HG03025 (cell line): ENCODE measurements at regions not wholly inside any gene's neighbourhood (a gene's known extent, or its start where the extent isn't known, plus 50 kb on each side); places are given as distances from the start of the nearest gene placed in this dataset.
"Not testable (repeated sequence)": the region's sequence is repeated elsewhere in the genome, so short reads cannot be mapped to it uniquely, and the experiment has no call there.

Experiments
- ATAC-seq: cut with Tn5 transposase; IDR thresholded peaks from one replicate; pipeline ENCODE4 v1.9.1; 2021; ENCODE audit warnings: mild to moderate bottlenecking, moderate library complexity; ENCODE audit not compliant: unreplicated experiment, low FRiP score

GRCh38 chr13:50596776-50597203 is 246.7 kb downstream of the DLEU7 start:
- ATAC-seq, result no peak

DNA sequence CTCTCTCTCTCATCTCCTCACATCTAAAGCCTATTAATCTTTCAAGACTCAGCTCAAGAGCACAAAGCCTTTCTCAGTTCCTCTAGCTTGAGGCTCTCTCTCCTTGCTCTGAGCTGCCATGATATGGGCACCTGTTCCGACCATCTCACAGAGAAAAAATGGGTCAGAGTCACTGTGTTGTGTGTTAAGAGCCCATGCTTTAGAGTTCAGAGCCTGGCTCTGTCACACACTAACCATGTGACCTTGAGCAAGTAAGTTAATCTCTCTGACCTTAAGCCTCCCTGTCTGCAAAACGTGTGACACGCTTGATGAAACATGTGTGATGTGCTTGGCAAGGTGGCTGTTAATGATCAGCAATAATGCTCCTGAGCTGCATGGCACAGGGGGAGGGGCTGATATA is 245.2 kb downstream of the DLEU7 start:
- no peak for ATAC-seq

- no peak for ATAC-seq
Observed at GRCh38 chr13:50599046-50599445, 244.4 kb downstream of the DLEU7 start.

DNA sequence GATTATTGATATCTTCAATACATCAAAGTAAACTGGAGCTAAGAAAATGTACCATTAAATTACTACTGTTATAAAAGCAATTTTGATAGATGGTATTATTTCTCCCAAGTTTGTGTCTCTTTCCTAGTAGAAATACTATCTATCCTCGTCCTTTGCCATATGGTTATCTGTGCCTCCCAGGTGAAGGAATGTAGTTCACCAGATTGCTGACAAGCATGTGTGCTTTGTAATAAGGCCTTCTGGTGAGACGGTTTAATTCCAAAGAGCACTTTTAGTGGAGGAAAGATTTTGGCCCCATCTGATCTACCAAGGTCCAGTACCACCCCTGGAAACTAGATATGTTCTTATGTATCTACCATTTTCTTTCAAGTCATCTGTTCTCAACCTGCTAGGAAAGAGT is 243.6 kb downstream of the DLEU7 start:
- ATAC-seq, result no peak

- ATAC-seq, result no peak
Observed at GRCh38 chr13:50608370-50608769, 235.1 kb downstream of the DLEU7 start.

GRCh38 chr13:50609011-50609410 is 234.5 kb downstream of the DLEU7 start:
- no peak for ATAC-seq

- ATAC-seq, result no peak
Observed at GRCh38 chr13:50610238-50610637, 233.3 kb downstream of the DLEU7 start.

DNA sequence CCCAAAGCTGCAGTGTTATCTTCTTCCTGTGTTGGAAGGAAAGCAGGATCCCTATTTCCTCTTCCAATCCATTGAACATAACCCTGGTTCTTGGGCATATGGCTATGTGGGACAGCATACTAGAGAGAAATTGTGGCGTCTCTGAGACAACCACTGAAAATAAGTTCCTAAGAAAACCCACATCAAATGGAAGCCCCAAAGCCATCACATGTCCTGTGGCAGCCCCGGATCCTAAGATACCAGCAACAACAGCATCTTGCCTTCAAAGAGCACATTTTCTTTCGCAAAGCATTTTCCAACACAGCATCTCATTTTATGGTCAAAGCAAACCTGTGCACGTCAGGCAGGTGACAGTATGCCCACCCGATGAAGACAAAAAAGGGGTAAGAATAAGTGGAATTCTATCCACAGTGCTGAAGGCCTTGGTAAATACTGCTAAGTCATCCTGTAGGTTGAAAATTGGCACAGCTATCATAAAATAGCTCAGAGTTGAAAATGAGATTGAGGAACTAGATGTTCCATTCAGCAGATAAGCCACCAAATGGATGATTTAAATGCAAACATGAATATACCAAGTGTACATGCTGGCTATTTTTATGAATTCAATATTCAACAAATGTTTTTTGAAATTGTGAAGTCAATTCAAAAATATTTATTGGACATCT is 232.2 kb downstream of the DLEU7 start:
- ATAC-seq, result no peak

DNA sequence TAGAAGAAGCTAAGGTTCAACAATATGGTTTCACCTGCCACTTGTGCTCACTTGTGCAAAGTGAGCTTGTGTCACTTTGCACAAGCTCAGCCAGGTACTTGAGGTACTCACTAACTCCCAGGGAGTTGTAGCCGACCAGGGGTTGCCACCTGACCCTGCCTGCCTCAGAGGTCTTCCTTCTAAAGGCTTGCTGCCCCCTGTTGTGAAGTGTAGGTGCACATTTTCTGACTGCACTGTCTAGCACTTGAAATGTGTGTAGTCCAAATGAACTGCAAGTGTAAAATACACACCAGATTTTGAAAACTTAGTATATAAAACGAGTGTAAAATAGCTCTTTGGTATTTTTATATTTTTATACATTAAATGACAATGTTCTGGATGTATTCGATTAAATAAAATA is 230.8 kb downstream of the DLEU7 start:
- no peak for ATAC-seq

DNA sequence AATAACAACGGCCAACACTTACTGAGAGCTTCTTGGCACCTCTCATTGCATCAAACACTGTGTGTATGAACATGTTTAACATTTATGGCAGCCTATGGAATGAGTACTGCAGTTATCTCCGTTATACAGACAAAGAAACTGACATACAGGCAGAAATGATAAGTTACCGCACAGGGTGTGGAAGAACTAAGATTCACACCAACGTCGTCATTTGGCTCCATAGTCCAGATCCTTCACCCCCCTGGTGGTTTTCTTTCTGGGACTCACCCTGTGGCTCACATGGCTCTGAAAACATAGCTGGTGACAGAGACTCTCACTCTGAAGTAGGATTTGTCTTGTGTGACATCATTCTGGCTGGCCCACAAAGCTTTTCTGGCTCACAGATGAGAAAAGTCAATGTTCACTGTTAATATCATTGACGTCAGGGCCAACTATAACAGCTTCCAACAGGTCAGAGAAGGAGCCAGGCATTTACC is 230.1 kb downstream of the DLEU7 start:
- ATAC-seq, result no peak

- ATAC-seq, result no peak
Observed at GRCh38 chr13:50615234-50615633, 228.3 kb downstream of the DLEU7 start.

DNA sequence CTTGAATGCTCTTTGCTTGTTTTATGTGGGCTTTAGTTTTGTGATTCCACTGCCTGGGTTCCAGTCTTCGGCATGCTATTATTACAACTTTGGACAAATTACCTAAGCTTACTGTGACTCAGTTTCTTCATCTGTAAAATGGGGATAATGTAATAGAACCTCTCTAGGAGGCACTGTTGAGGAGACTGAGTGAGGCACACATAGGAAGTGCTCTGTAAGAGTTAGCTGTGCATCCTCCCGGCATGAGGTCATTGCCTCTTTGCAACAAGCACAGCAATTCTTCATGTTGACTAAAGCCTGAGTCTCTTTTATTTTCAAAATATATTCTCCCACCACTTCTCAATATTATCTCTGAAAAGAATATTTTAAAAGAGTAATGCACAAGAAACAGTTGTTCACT is 227.4 kb downstream of the DLEU7 start:
- ATAC-seq, result no peak

DNA sequence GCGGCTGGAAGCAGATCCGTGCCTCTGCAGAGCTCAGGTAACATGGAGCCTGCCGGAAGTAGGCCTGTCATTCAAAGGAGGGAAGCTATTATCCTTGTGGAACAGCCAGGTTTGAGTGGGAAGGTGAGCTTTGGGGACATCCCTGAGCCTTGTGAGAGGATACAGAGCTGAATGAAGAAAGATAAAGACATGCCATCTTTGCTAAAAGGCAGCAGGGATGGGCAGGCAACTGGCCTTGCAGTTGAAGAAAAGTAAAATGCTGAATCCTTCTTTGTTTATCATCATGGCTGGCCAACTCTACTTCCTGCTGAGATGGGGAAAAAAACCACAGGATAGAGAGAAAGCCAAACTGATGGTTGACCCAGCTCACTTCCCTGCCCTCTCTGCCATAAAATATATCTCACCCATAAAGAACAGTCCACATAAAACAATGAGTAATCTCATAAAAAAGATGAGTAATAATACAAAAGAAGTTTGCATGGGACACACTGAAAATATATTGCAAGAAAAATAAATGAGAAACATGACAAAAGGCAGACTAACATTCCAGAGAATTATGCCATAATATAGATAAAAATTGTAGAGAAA is 226.3 kb downstream of the DLEU7 start:
- ATAC-seq, result no peak

GRCh38 chr13:50618206-50618605 is 225.3 kb downstream of the DLEU7 start:
- ATAC-seq, result no peak

DNA sequence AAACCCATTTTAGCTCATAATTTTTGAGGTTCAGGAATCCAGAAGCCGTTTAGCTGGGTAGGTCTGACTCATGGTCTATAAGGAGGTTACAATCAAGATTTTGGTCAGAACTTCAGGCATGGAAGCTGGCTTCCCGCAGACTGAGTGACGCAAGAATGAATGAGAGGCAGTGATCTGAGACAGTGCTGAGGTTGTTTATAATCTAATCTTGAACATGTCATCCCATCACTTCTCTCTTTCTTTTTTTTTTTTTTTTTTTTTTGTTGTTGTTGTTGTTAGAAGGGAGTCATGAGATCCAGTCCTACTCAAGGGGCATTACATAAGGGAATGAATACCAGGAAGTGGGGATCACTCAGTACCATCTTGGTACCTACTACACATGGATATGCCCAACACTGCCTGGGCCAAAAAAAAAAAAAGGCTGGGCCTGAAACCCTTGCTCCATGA is 217.4 kb downstream of the DLEU7 start:
- ATAC-seq, result no peak

DNA sequence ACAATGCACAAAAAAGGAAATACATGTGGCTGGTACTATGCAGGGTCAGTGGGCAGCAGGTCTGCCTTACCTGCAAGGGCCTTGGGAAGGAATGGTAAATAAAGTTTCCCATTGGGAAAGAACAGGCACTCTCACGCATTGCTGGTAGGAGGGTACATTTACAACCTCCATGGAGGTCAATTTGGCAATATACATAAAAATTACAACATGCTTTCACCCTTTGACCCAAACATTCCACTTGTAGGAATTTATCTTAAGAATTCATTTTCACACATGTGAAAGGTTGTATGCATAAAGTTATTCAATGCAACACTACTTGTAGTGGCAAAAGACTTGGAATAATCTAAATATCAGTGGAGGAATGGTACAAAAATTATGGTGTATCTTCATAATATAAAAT is 216.4 kb downstream of the DLEU7 start:
- ATAC-seq, result no peak

- ATAC-seq, result not testable (repeated sequence)
Observed at GRCh38 chr13:50628512-50628911, 215.0 kb downstream of the DLEU7 start.

DNA sequence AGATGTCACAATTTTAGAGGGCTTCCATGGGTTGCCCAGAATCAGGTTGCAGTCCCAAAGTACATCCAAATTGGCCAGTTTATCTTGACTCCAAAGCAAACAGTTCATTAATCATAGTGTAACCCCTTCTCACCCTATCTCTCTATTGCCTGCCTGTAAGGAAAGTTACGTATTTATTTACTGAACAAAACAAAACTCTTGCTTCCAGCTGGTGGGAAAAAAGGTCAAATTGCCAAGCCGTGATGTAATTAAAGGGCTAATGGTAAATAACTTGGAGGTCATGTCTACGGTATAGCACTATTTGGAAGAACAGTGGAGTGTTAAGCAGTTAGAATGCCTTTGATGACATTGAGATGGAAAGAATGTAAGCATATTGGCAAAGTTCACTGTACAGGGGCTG is 214.0 kb downstream of the DLEU7 start:
- ATAC-seq, result no peak

DNA sequence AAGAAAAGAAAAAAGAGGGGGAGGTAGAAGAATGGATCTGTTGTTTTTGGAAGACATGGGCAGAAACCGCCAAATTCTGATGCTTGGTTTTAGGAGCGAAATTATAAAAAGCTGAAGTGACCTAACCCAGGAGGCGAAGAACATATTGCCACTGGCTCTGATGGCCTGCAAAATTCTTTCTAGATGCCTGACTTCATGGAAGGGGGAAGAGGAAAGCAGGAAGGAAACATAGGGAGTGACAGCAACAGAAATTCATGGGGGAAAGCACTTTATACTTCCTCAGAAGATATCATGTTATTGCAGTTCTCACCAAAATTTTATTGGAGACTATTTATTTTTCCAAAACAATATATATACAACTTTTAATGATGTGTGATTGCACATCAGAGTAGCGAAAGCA is 213.5 kb downstream of the DLEU7 start:
- no peak for ATAC-seq

GRCh38 chr13:50631041-50631440 is 212.5 kb downstream of the DLEU7 start:
- ATAC-seq, result no peak

- ATAC-seq, result no peak
Observed at GRCh38 chr13:50634339-50634738, 209.2 kb downstream of the DLEU7 start.

DNA sequence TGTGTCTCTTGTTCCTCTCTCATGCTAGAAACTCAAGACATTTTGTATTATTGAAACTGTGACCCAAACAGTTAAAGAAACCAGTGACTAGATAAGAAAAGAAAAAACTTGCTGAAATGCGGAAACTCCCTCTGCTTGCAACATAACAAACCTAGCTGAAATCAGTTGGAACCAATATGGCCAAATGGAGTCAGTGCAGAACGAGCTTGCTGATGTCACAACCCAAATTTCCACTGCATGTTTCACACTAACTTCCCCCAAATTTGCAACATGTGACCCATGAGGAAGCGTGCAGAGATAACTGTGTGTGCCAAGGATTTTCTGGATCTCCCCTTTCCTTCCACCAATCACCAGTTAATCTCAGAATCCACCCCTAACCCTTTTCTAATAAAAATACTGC is 208.0 kb downstream of the DLEU7 start:
- peak; percentile 56 for ATAC-seq
